GM19043 (cell line): ENCODE measurements at regions not wholly inside any gene's neighbourhood (a gene's known extent, or its start where the extent isn't known, plus 50 kb on each side); places are given as distances from the start of the nearest gene placed in this dataset.

ENCODE experiments used
- ATAC-seq: cut with Tn5 transposase; IDR thresholded peaks from one replicate; pipeline ENCODE4 v1.9.1; 2021; ENCODE audit warnings: low read depth; ENCODE audit not compliant: unreplicated experiment

GRCh38 chr6:91694016-91694654, 1107.3 kb upstream of the MAP3K7 start:
- ATAC-seq = no peak

- ATAC-seq = no peak
Measured at GRCh38 chr6:91691449-91691848, 1104.6 kb upstream of the MAP3K7 start.

DNA sequence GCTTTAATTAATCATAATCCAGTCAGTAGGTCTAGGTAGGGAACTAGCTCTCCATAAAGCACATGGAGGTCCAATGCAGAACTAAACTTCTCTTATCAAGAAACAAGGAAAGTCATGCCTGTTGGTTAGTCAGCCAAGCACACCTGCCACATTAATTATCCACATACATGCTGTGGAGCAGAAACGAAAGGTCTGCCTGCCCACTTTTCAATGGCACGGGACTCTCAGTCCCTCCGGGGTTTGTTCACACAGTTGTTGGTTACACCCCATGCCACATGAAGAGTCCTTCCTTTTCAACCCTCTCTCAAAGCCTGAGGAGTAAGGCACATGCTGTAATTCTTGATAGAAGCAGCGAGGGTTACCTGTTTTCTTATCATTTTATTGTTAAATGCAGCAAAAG, 1096.4 kb upstream of the MAP3K7 start:
- ATAC-seq = no peak

GRCh38 chr6:91681296-91681695, 1094.4 kb upstream of the MAP3K7 start:
- no peak for ATAC-seq

GRCh38 chr6:91678679-91679446, 1092.0 kb upstream of the MAP3K7 start:
- no peak for ATAC-seq

DNA sequence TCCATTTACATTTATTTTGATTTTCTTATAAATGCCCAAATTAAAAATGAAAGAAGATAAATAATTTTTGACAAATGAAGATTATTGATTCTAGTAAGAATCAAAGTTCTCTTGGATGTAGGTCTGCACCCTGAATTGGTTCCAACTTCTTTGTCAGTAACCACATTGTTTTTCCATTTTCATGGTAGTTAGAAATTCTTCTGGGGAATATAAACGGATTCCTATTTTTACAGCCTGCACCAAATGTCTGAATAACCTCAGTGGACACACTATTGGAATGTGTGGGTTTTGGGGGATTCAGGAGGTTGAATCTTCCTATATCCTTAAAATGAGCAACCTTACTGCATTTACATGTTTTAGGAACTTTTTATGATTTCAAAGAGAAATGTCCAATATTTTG, 1085.3 kb upstream of the MAP3K7 start:
- no peak for ATAC-seq

GRCh38 chr6:91669871-91670268, 1083.0 kb upstream of the MAP3K7 start:
- ATAC-seq = no peak

DNA sequence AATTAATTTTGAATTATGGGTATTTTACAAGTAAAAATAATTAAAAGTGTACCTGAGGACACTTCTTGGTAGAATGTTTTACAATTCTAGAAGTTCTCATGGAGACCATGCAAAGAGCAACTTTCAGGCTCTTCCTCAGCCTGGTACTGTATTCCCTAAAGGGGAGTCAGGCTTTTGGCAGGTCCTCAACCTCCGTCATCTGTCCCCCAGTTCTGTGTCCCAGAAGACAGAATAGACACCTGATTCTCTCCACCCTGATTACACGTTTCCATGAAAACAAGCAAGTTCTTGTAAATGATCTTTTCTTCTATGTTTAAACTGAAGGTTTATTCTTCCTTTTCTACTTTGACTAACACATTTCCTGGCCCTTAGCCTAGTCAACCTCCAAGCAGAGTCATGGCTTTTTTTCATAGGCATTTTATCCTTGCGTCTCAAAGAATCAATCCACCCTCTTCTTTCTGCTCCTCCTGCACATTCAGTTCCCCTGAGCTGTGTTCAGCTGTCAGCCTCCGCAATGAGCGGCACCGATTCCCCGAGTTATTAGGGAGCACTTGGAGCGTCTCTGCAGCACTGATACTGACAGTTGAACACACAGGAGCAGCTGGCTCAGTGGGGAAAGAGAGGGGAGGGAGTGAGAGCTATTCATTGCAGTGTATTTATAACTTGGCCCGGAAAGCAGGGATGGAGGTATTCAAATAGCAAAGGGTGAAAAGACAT, 1082.4 kb upstream of the MAP3K7 start:
- ATAC-seq = no peak

DNA sequence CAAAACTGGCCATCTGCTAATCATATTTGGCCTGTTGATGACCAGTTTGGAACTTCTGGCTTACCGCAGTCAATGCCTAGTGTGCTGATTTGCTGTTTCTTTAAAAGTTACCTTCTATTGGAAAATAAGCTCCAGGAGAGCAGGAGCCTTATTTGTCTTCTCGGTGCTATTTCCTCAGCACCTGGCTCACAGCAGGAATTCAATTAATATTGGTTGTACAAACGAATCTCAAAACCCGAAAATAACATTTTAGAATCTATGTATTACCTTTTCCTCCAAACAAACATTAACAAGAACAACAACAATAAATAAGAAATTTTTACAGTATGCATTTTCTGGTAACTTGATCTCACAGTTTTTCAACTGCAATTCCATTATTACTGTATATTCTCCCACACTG, 1080.7 kb upstream of the MAP3K7 start:
- no peak for ATAC-seq

GRCh38 chr6:91664327-91664959, 1077.6 kb upstream of the MAP3K7 start:
- no peak for ATAC-seq

DNA sequence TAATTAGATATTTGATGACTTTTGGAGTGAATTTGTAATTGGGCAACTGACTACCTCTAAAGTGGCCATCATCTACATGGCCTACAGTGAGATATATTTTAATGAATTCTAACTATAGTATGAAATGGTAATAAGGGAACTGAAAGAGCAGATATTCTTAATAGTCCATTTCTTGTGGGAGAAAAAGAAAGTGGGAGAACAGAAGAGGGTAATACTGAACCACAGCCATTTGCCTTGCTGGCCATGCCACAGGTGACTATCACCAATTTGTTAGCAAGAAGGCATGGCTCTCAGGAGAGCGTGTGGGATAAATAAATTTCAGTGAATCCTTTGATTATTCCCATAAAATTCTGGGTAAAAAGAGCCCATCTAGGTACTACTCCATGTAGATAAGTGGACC, 1074.0 kb upstream of the MAP3K7 start:
- ATAC-seq = no peak

DNA sequence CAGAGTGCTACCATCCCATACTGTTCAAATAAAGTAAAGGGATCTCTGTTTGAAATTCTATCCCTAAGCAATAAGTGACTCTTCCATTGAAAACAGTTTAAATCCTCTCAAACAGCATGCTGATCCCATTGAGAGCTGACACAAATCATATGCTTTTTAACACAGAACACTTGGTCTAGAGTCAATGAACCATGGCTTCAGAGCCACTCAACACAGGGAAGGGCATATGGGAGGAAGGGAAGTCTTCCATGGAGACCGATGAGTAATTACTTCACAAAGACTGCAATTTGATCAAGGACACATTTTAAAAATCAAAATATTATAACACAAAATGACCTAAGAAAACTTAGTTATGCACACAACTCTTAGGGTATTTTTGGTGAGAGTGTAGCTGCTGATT, 1073.0 kb upstream of the MAP3K7 start:
- ATAC-seq = no peak

- no peak for ATAC-seq
Measured at GRCh38 chr6:91654793-91655192, 1067.9 kb upstream of the MAP3K7 start.

DNA sequence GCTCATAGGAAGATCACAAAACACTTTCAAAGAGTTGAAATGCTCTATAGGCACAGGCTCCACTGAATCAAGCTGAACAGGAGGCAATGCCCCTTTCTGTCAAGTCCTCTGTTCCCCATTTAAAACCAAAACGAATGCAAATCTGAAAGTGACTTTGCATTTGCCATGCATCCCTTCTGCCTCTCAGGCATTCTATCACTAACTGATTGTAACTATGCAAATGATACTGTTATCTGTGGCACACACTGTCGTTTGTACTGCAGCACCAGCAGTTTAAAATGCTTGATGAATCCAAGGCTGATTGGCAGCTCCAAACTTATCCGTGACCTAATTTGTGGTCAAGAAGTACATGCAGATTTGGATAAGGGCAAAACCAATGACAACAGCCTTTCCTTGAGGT, 1067.5 kb upstream of the MAP3K7 start:
- no peak for ATAC-seq

DNA sequence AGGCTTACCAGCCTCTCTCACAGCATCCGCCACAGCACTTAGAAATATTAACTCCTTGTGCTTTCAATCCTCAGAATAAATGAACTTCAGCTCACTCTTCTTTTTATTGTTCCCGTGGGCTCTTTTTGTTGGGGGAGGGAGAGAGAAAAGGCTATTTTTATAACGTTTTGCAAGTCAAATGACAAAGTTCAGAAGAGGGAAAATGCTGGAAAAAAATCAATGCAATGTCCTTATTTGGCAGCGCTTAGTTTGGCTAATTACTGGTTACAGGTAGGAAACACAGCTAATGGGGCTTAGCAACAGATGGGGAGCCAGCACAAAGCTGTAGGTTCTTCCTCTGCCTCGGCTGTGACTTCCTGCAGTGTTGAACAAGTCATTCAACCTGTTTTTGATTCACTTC, 1067.0 kb upstream of the MAP3K7 start:
- ATAC-seq = no peak

GRCh38 chr6:91653076-91653723, 1066.3 kb upstream of the MAP3K7 start:
- no peak for ATAC-seq

- ATAC-seq = no peak
Measured at GRCh38 chr6:91646649-91647048, 1059.8 kb upstream of the MAP3K7 start.

DNA sequence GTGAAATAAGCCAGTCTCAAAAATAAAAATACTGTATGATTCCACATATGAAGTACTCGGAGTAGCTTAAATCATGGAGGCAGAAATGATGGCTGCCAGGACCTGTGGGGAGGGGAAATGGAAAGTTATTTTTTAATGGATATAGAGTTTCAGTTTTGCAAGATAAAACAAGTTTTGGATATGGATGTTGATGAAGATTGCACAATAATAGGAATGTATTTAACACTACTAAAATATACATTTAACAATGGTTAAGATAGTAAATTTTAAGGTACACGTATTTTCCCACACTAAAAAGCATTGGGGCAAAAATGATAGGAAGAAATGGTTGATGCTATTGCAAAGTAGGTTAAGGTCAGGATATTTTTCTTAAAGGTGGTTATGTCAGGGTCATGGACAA, 1058.9 kb upstream of the MAP3K7 start:
- no peak for ATAC-seq

DNA sequence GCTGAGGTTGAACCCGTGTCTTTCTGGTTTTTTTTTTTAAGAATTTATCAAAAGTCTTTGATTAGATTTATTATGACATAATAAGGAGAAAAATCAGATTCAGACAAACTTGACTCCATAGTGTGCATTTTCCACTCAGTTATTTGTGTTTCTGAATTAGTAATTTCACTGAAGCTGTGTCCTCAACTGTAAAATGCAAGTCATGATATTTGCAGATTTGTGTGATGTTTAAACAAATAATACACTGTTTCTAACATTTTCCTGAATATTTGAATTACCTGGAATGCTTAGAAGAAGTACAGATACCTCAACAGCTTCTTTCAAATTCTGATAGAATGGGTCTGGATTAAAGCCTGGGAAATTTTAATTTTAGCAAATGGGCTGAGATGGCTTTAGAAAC, 1050.3 kb upstream of the MAP3K7 start:
- no peak for ATAC-seq

DNA sequence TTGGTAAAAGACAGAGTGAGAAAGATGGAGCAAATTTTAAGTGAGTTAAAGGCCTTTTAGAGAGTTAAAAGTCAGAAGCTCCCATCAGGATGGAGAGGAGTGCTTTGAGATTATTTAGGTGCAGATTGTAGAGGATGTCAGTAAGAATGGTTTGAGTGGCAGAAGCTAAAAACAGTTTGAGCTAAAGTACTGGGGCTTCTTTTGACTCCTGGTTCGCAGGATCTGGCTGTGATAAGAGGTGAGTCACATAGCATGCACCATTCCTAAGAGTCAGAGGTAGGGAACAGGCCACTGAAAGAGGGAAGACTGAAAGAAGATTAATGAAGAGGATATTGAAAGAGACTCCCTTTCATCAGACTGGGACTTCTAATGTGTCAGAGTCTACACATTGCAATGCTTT, 1047.9 kb upstream of the MAP3K7 start:
- ATAC-seq = no peak
